PFSK-1 (cell line): ENCODE measurements at regions not wholly inside any gene's neighbourhood (a gene's known extent, or its start where the extent isn't known, plus 50 kb on each side); places are given as distances from the start of the nearest gene placed in this dataset.

ENCODE experiments used
- POLR2AphosphoS5 ChIP-seq: IDR thresholded peaks from 2 replicates; pipeline ENCODE4 v1.6.1; 2012; ENCODE audit warnings: low read depth, mild to moderate bottlenecking, control low read depth, low read length, moderate library complexity
- REST ChIP-seq, 2 experiments: IDR thresholded peaks; 2 replicates each; pipeline versions ENCODE4 v1.6.1 to v1.8.0; 2011 to 2012; ENCODE audit warnings: low read depth in 2 of 2, low read length in 2 of 2, control low read depth in 1 of 2, inconsistent platforms in 1 of 2, mild to moderate bottlenecking in 1 of 2, moderate library complexity in 1 of 2; ENCODE audit not compliant: insufficient read depth in 1 of 2

- TF ChIP-seq REST (IDR thresholded peaks at IDR 0.05; ENCODE audit: insufficient read depth in 1 of 2, low read depth in 2 of 2, low read length in 2 of 2): no peak
- TF ChIP-seq POLR2AphosphoS5: no peak
Observed at GRCh38 chr2:144006139-144006538, 513.8 kb downstream of the ZEB2 start.
